Activated CD8-positive, alpha-beta memory T cell treated with anti-CD3 and anti-CD28 coated beads, Interleukin-2, amount 10 ng/mL, durations not matched to agents 7 days and 5 days (primary cell): ENCODE measurements at regions not wholly inside any gene's neighbourhood (a gene's known extent, or its start where the extent isn't known, plus 50 kb on each side); places are given as distances from the start of the nearest gene placed in this dataset.

Experiments
- ATAC-seq: fragments of 150-1000 bp; cut with Tn5 transposase; one replicate; pipeline ENCODE4 v1.10.0; 2021; ENCODE audit warnings: moderate library complexity
- CTCF ChIA-PET: fragments of 350-600 bp; sonication (Branson Sonifier 250); formaldehyde crosslinking; loops from one replicate; lab custom pipeline; 2021; ENCODE audit warnings: antibody characterized with exemption; lab: Charles Lee
- DNase-seq: peaks from one replicate; pipeline ENCODE4 v3.0.0-alpha.2; 2020
- H3K27ac Mint-ChIP-seq: one replicate; pipeline ENCODE4 v1.8.0; 2021; ENCODE audit warnings: mild to moderate bottlenecking, mixed read lengths
- H3K27me3 Mint-ChIP-seq: one replicate; pipeline ENCODE4 v1.8.0; 2021; ENCODE audit warnings: mixed read lengths
- H3K36me3 Mint-ChIP-seq: one replicate; pipeline ENCODE4 v1.8.0; 2021; ENCODE audit warnings: mild to moderate bottlenecking, mixed read lengths
- H3K4me1 Mint-ChIP-seq: one replicate; pipeline ENCODE4 v1.8.0; 2021; ENCODE audit warnings: mixed read lengths
- H3K4me3 Mint-ChIP-seq: one replicate; pipeline ENCODE4 v1.8.0; 2021; ENCODE audit warnings: mild to moderate bottlenecking, moderate library complexity, mixed read lengths
- H3K9me3 Mint-ChIP-seq: one replicate; pipeline ENCODE4 v1.8.0; 2022; ENCODE audit warnings: low read depth, mixed read lengths

- no peak for ATAC-seq
- no peak overlapping the region for H3K4me3 Mint-ChIP-seq
Measured at GRCh38 chr1:234662148-234662547, 52.2 kb upstream of the IRF2BP2 start.

GRCh38 chr1:234661317-234661928, 51.4 kb upstream of the IRF2BP2 start:
- CTCF ChIA-PET: no interaction called here
- Mint-ChIP-seq H3K36me3 (no peaks in the 10 kb centered on the region), H3K4me3 (no peak overlapping the region), H3K4me1 (peaks cover 11% of the 10 kb centered on the region), H3K27me3 (no peaks in the 10 kb centered on the region), H3K27ac (no peak overlapping the region), H3K9me3 (no peaks in the 10 kb centered on the region)
- DNase-seq (no peak), ATAC-seq (no peak)

More at GRCh38 chr1:234662148-234662547, 52.2 kb upstream of the IRF2BP2 start:
- CTCF ChIA-PET: no interaction called here
- Mint-ChIP-seq H3K4me1 (peaks cover 9% of the 10 kb centered on the region), H3K27ac (no peak overlapping the region), H3K36me3 (no peaks in the 10 kb centered on the region), H3K27me3 (no peaks in the 10 kb centered on the region), H3K9me3 (no peaks in the 10 kb centered on the region)
- DNase-seq: no peak

GRCh38 chr1:234660536-234661316, 50.7 kb upstream of the IRF2BP2 start:
- ATAC-seq (no peak), DNase-seq (no peak)
- no peak overlapping the region for H3K27ac Mint-ChIP-seq
- H3K36me3 Mint-ChIP-seq: no peaks in the 10 kb centered on the region
- no peaks in the 10 kb centered on the region for H3K9me3 Mint-ChIP-seq
- H3K4me3 Mint-ChIP-seq: no peak overlapping the region
- CTCF ChIA-PET: no interaction called here
- peaks cover 5% of the 10 kb centered on the region for H3K4me1 Mint-ChIP-seq
- H3K27me3 Mint-ChIP-seq: no peaks in the 10 kb centered on the region
